H1 (cell line): ENCODE measurements at regions not wholly inside any gene's neighbourhood (a gene's known extent, or its start where the extent isn't known, plus 50 kb on each side); places are given as distances from the start of the nearest gene placed in this dataset.
"Not testable (repeated sequence)": the region's sequence is repeated elsewhere in the genome, so short reads cannot be mapped to it uniquely, and the experiment has no call there.

Source experiments
- CTCF ChIA-PET: fragments of 300-600 bp; sonication (Branson Sonifier 250); formaldehyde crosslinking; loops from one replicate; lab custom pipeline; 2021; ENCODE audit not compliant: partially characterized antibody; lab: Charles Lee
- POLR2A ChIA-PET: fragments of 300-600 bp; sonication (Branson Sonifier 250); formaldehyde crosslinking; loops from one replicate; lab custom pipeline; 2021; ENCODE audit warnings: inconsistent platforms; ENCODE audit not compliant: partially characterized antibody; lab: Charles Lee
- DNase-seq, 2 experiments: peaks; one replicate each; pipeline versions ENCODE4 v3.0.0 to v3.0.0-alpha.2; 2010 to 2022; ENCODE audit warnings: low spot score in 2 of 2, low read depth in 1 of 2, mixed read lengths in 1 of 2
- FAIRE-seq: peaks from 2 replicates; lab custom pipeline; 2011; peaks lifted over from hg19 to GRCh38; lab: Jason Lieb, UNC
- H2AFZ ChIP-seq: 2 replicates; pipeline ENCODE4 v1.8.1; 2012; ENCODE audit warnings: low read length, inconsistent platforms
- H2AK5ac ChIP-seq: 2 replicates; pipeline ENCODE4 v1.6.1; 2013; ENCODE audit warnings: low read depth, low read length
- H2BK120ac ChIP-seq: replicated peaks from 2 replicates; pipeline ENCODE3; 2013; ENCODE audit warnings: low read depth, low read length, inconsistent platforms
- H2BK12ac ChIP-seq: 2 replicates; pipeline ENCODE4 v1.6.1; 2013; ENCODE audit warnings: low read depth, low read length
- H2BK15ac ChIP-seq: 2 replicates; pipeline ENCODE4 v1.6.1; 2013; ENCODE audit warnings: low read length
- H2BK20ac ChIP-seq: 2 replicates; pipeline ENCODE4 v1.6.1; 2013; ENCODE audit warnings: low read length
- H2BK5ac ChIP-seq: 2 replicates; pipeline ENCODE4 v1.6.1; 2013; ENCODE audit warnings: low read depth, low read length
- H3K14ac ChIP-seq: 2 replicates; pipeline ENCODE4 v1.6.1; 2013; ENCODE audit warnings: inconsistent platforms; ENCODE audit not compliant: insufficient read length
- H3K18ac ChIP-seq: 2 replicates; pipeline ENCODE4 v1.6.1; 2013; ENCODE audit warnings: low read length; ENCODE audit errors: extremely low read depth
- H3K23ac ChIP-seq: 2 replicates; pipeline ENCODE4 v1.6.1; 2013; ENCODE audit warnings: inconsistent platforms; ENCODE audit not compliant: insufficient read length
- H3K23me2 ChIP-seq: 2 replicates; pipeline ENCODE4 v1.6.1; 2013; ENCODE audit warnings: low read depth, low read length
- H3K27ac ChIP-seq: 2 replicates; pipeline ENCODE4 v1.6.1; 2011; ENCODE audit warnings: low read depth, low read length, inconsistent platforms
- H3K27me3 ChIP-seq, 4 experiments: replicated peaks in 1 of 4; 1 replicate in 1 of 4; 2 replicates in 3 of 4; pipeline versions ENCODE4 v1.6.1 to v1.8.1; 2011 to 2013; ENCODE audit warnings: low read length in 3 of 4, mild to moderate bottlenecking in 3 of 4, inconsistent platforms in 2 of 4, mixed read lengths in 2 of 4, moderate library complexity in 1 of 4; ENCODE audit not compliant: control insufficient read depth in 3 of 4, insufficient read depth in 3 of 4; ENCODE audit errors: extremely low read depth in 1 of 4
- H3K36me3 ChIP-seq, 4 experiments: 2 replicates each; pipeline versions ENCODE4 v1.6.1 to v1.8.1; 2011 to 2013; ENCODE audit warnings: mild to moderate bottlenecking in 4 of 4, low read length in 3 of 4, moderate library complexity in 2 of 4, control low read depth in 1 of 4, inconsistent platforms in 1 of 4; ENCODE audit not compliant: insufficient read depth in 4 of 4, control insufficient read depth in 2 of 4
- H3K4ac ChIP-seq: replicated peaks from 2 replicates; pipeline ENCODE3; 2013; ENCODE audit warnings: low read length, low read depth, mixed read lengths, inconsistent platforms; ENCODE audit not compliant: insufficient read length
- H3K4me1 ChIP-seq, 4 experiments: replicated peaks in 1 of 4; 1 replicate in 1 of 4; 2 replicates in 3 of 4; pipeline versions ENCODE4 v1.6.1 to v1.8.1; 2011 to 2013; ENCODE audit warnings: low read length in 3 of 4, inconsistent platforms in 2 of 4, mixed read lengths in 1 of 4; ENCODE audit not compliant: insufficient read depth in 4 of 4, control insufficient read depth in 3 of 4
- H3K4me2 ChIP-seq, 2 experiments: 2 replicates each; pipeline versions ENCODE4 v1.6.1 to v1.8.1; 2011 to 2013; ENCODE audit warnings: low read depth in 2 of 2, low read length in 2 of 2, control low read depth in 1 of 2, inconsistent platforms in 1 of 2, mild to moderate bottlenecking in 1 of 2; ENCODE audit not compliant: insufficient read depth in 1 of 2
- H3K4me3 ChIP-seq, 4 experiments: fragments of 200-600, 300-600 bp in 1 of 4; sonication (generic), shearing (Covaris generic), sonication (Bioruptor Twin) in 1 of 4; 2 replicates each; pipeline versions ENCODE4 v1.5.1 to v1.8.1; 2011 to 2016; ENCODE audit warnings: low read length in 4 of 4, low read depth in 3 of 4, control low read depth in 2 of 4, inconsistent platforms in 2 of 4, mild to moderate bottlenecking in 2 of 4, mixed read lengths in 1 of 4, moderate library complexity in 1 of 4; ENCODE audit not compliant: insufficient read depth in 2 of 4; ENCODE audit errors: extremely low read depth in 1 of 4
- H3K56ac ChIP-seq: replicated peaks from 2 replicates; pipeline ENCODE3; 2013; ENCODE audit warnings: low read depth, mild to moderate bottlenecking, mixed read lengths, low read length, inconsistent platforms; ENCODE audit not compliant: insufficient read length
- H3K79me1 ChIP-seq: 2 replicates; pipeline ENCODE4 v1.6.1; 2013; ENCODE audit warnings: low read depth, low read length, control low read depth
- H3K79me2 ChIP-seq, 2 experiments: 2 replicates each; pipeline versions ENCODE4 v1.6.1 to v1.8.1; 2012 to 2013; ENCODE audit warnings: low read length in 2 of 2, mild to moderate bottlenecking in 2 of 2, inconsistent platforms in 1 of 2; ENCODE audit not compliant: insufficient read depth in 2 of 2, control insufficient read depth in 1 of 2
- H3K9ac ChIP-seq, 4 experiments: replicated peaks in 1 of 4; 1 replicate in 1 of 4; 2 replicates in 3 of 4; pipeline versions ENCODE4 v1.6.1 to v1.8.1; 2011 to 2013; ENCODE audit warnings: low read depth in 3 of 4, low read length in 3 of 4, control low read depth in 2 of 4, mild to moderate bottlenecking in 2 of 4, moderate library complexity in 2 of 4, inconsistent platforms in 1 of 4; ENCODE audit errors: extremely low read depth in 1 of 4
- H3K9me3 ChIP-seq, 2 experiments: 2 replicates each; pipeline versions ENCODE4 v1.6.1 to v1.8.1; 2012 to 2013; ENCODE audit warnings: mild to moderate bottlenecking in 2 of 2, moderate library complexity in 2 of 2, control low read depth in 1 of 2, inconsistent platforms in 1 of 2, low read depth in 1 of 2, low read length in 1 of 2, mixed read lengths in 1 of 2; ENCODE audit not compliant: insufficient read depth in 2 of 2
- H4K20me1 ChIP-seq, 2 experiments: replicated peaks in 1 of 2; 2 replicates each; pipeline versions ENCODE3 to v1.8.1; 2011 to 2013; ENCODE audit warnings: inconsistent platforms in 2 of 2, low read length in 2 of 2, mild to moderate bottlenecking in 1 of 2; ENCODE audit not compliant: insufficient read depth in 2 of 2, control insufficient read depth in 1 of 2
- H4K5ac ChIP-seq: 2 replicates; pipeline ENCODE4 v1.6.1; 2013; ENCODE audit warnings: low read length, low read depth, mixed read lengths, inconsistent platforms; ENCODE audit not compliant: insufficient read length
- H4K8ac ChIP-seq: 2 replicates; pipeline ENCODE4 v1.8.0; 2013; ENCODE audit warnings: mild to moderate bottlenecking, moderate library complexity, low read length, inconsistent platforms; ENCODE audit not compliant: insufficient read depth; ENCODE audit errors: extremely low read depth
- H4K91ac ChIP-seq: replicated peaks from 2 replicates; pipeline ENCODE3; 2013; ENCODE audit warnings: low read length, mixed read lengths, inconsistent platforms; ENCODE audit not compliant: insufficient read length
- WGBS, 2 experiments: shearing (Covaris generic) in 1 of 2; methylation state at CpG; one replicate each; pipeline versions ENCODE4 v1.1.6 to v1.1.7; 2013 to 2015; ENCODE audit warnings: low lambda C conversion rate in 2 of 2, mixed read lengths in 2 of 2, inconsistent platforms in 1 of 2, low coverage in 1 of 2, missing lambda C conversion rate in 1 of 2; ENCODE audit not compliant: insufficient replicate concordance in 2 of 2, insufficient coverage in 1 of 2, insufficient read length in 1 of 2; ENCODE audit errors: extremely low coverage in 1 of 2, missing lambda C conversion rate in 1 of 2; 5-methylcytosine and 5-hydroxymethylcytosine counted together

- H4K91ac ChIP-seq, H3K79me1 ChIP-seq, H2AFZ ChIP-seq, H4K20me1 ChIP-seq, H3K23ac ChIP-seq, H3K23me2 ChIP-seq, H3K4me2 ChIP-seq, H2BK12ac ChIP-seq, H2AK5ac ChIP-seq, H3K4me1 ChIP-seq, H3K9ac ChIP-seq, H3K27me3 ChIP-seq, H2BK20ac ChIP-seq, H3K79me2 ChIP-seq, H3K36me3 ChIP-seq, H3K4ac ChIP-seq, H3K18ac ChIP-seq, H3K14ac ChIP-seq, H2BK15ac ChIP-seq, CTCF ChIA-PET, H2BK5ac ChIP-seq, DNase-seq, H4K5ac ChIP-seq, H3K4me3 ChIP-seq, H4K8ac ChIP-seq, H3K56ac ChIP-seq, H3K9me3 ChIP-seq, FAIRE-seq, H3K27ac ChIP-seq, H2BK120ac ChIP-seq: not testable (repeated sequence)
- POLR2A ChIA-PET = interaction anchor here (0.5 kb wide), 1 partner anchor 188 kb away, joined by 3 read pairs; no protein-coding TSS in a partner anchor
- 32% methylated on average over 3 of the region's 3 CpGs; no CpG with 5 or more reads in 1 of the 2 experiments for WGBS, 2 experiments
These were observed 230.2 kb downstream of the PYDC2 start for GRCh38 chr3:191691184-191691583.
